HCT116 (cell line): ENCODE measurements at regions not wholly inside any gene's neighbourhood (a gene's known extent, or its start where the extent isn't known, plus 50 kb on each side); places are given as distances from the start of the nearest gene placed in this dataset.

Experiments
- ATAC-seq: fragments of 200-7000 bp; cut with Tn5 transposase; 2 replicates; pipeline ENCODE4 v1.9.1; 2020; ENCODE audit warnings: mild to moderate bottlenecking, moderate library complexity
- BruUV-seq: library from RNA; stranded (reverse); fragments of 400-500 nt; replicated peaks from 2 replicates; lab custom pipeline; 2021; lab: Mats Ljungman, UMichigan
- CTCF ChIA-PET: fragments of 300-600 bp; sonication (Branson Sonifier 250); formaldehyde crosslinking; loops from one replicate; lab custom pipeline; 2021; ENCODE audit warnings: antibody characterized with exemption; lab: Charles Lee
- POLR2A ChIA-PET: fragments of 300-600, 350-600 bp; sonication (Branson Sonifier 250); formaldehyde crosslinking; loops from one replicate; lab custom pipeline; 2021; ENCODE audit warnings: antibody characterized with exemption; lab: Charles Lee
- RAD21 ChIA-PET, 2 experiments: fragments of 300-600 bp; sonication (Branson Sonifier 250); formaldehyde crosslinking; loops; one replicate each; lab custom pipeline; 2023; ENCODE audit warnings: low total read pairs in 2 of 2; ENCODE audit not compliant: uncharacterized antibody in 2 of 2, unreplicated experiment in 2 of 2, low non-redundant PET in 1 of 2; lab: Charles Lee
- DNase-seq: peaks from one replicate; pipeline ENCODE4 v3.0.0-alpha.2; 2010; ENCODE audit warnings: low read depth, low spot score
- H2AFZ ChIP-seq: fragments of 200-600 bp; shearing (Covaris generic), sonication (generic); 2 replicates; pipeline ENCODE4 v1.6.1; 2017; ENCODE audit warnings: low read depth, mixed run types, mixed read lengths, antibody characterized with exemption, low read length; ENCODE audit not compliant: poor library complexity, severe bottlenecking
- H3K27ac ChIP-seq: 2 replicates; pipeline ENCODE4 v1.5.1; 2012; ENCODE audit warnings: low read depth, low read length
- H3K27me3 ChIP-seq: fragments of 200-600 bp; sonication (generic); 2 replicates; pipeline ENCODE4 v1.6.1; 2016; ENCODE audit warnings: mixed run types, low read length, mixed read lengths; ENCODE audit not compliant: insufficient read depth
- H3K36me3 ChIP-seq, 2 experiments: fragments of 200-500 bp in 1 of 2; fragments of 200-600 bp in 1 of 2; sonication (Bioruptor generic) in 1 of 2; sonication (generic) in 1 of 2; 2 replicates each; pipeline versions ENCODE4 v1.5.1 to v1.6.1; 2014 to 2016; ENCODE audit warnings: low read length in 2 of 2, inconsistent platforms in 1 of 2, mixed read lengths in 1 of 2, mixed run types in 1 of 2; ENCODE audit not compliant: insufficient read depth in 2 of 2, control insufficient read depth in 1 of 2
- H3K4me1 ChIP-seq, 2 experiments: fragments of 200-600 bp in 1 of 2; sonication (generic) in 1 of 2; 2 replicates each; pipeline versions ENCODE4 v1.5.1 to v1.6.1; 2012 to 2017; ENCODE audit warnings: low read length in 2 of 2, inconsistent platforms in 1 of 2, mild to moderate bottlenecking in 1 of 2, mixed read lengths in 1 of 2, mixed run types in 1 of 2, moderate library complexity in 1 of 2; ENCODE audit not compliant: insufficient read depth in 2 of 2, control insufficient read depth in 1 of 2
- H3K4me2 ChIP-seq: fragments of 200-600 bp; sonication (generic); 2 replicates; pipeline ENCODE4 v1.6.1; 2017; ENCODE audit warnings: mixed run types, low read length, mixed read lengths
- H3K4me3 ChIP-seq, 2 experiments: fragments of 200-600 bp in 1 of 2; sonication (generic) in 1 of 2; replicated peaks in 1 of 2; 2 replicates each; pipeline ENCODE4 v1.5.1; 2011 to 2016; ENCODE audit warnings: low read length in 2 of 2, control low read depth in 1 of 2, low read depth in 1 of 2, mild to moderate bottlenecking in 1 of 2, mixed read lengths in 1 of 2, mixed run types in 1 of 2
- H3K79me2 ChIP-seq: fragments of 200-600 bp; sonication (generic); 2 replicates; pipeline ENCODE4 v1.6.1; 2017; ENCODE audit warnings: mild to moderate bottlenecking, mixed run types, low read length, moderate library complexity, mixed read lengths; ENCODE audit not compliant: insufficient read depth
- H3K9ac ChIP-seq: fragments of 200-600 bp; sonication (generic); 2 replicates; pipeline ENCODE4 v1.6.1; 2016; ENCODE audit warnings: low read length, mixed read lengths
- H3K9me2 ChIP-seq: fragments of 200-600 bp; sonication (generic), shearing (Covaris generic); 2 replicates; pipeline ENCODE4 v1.6.1; 2017; ENCODE audit warnings: mixed run types, mild to moderate bottlenecking, moderate library complexity; ENCODE audit not compliant: insufficient read depth
- H3K9me3 ChIP-seq, 2 experiments: fragments of 200-500 bp in 1 of 2; fragments of 200-600 bp in 1 of 2; sonication (Bioruptor generic) in 1 of 2; sonication (generic) in 1 of 2; 2 replicates each; pipeline ENCODE4 v1.6.1; 2014 to 2017; ENCODE audit warnings: low read length in 2 of 2, mixed read lengths in 2 of 2, inconsistent platforms in 1 of 2, low read depth in 1 of 2, mild to moderate bottlenecking in 1 of 2, mixed run types in 1 of 2, moderate library complexity in 1 of 2; ENCODE audit not compliant: control insufficient read depth in 1 of 2, insufficient read depth in 1 of 2
- H4K20me1 ChIP-seq: fragments of 200-600 bp; sonication (generic), shearing (Covaris generic); 2 replicates; pipeline ENCODE4 v1.6.1; 2017; ENCODE audit warnings: mixed run types, mild to moderate bottlenecking, moderate library complexity; ENCODE audit not compliant: insufficient read depth
- CTCF ChIP-seq, 3 experiments: fragments of 200-600 bp in 1 of 3; sonication (generic) in 1 of 3; IDR thresholded peaks in 2 of 3; conservative IDR thresholded peaks in 1 of 3; 2 replicates each; pipeline ENCODE4 v1.5.1; 2012 to 2017; ENCODE audit warnings: low read depth in 2 of 3, low read length in 2 of 3, antibody characterized with exemption in 1 of 3, borderline replicate concordance in 1 of 3, control low read depth in 1 of 3, mild to moderate bottlenecking in 1 of 3, mixed read lengths in 1 of 3, mixed run types in 1 of 3, moderate library complexity in 1 of 3; ENCODE audit not compliant: insufficient read depth in 1 of 3
- EZH2 ChIP-seq: fragments of 200-600 bp; sonication (generic); IDR thresholded peaks from 2 replicates; pipeline ENCODE4 v1.6.1; 2017; ENCODE audit warnings: antibody characterized with exemption, mixed run types
- FOSL1 ChIP-seq: IDR thresholded peaks from 2 replicates; pipeline ENCODE4 v1.6.1; 2012; ENCODE audit warnings: low read depth
- RAD21 ChIP-seq: IDR thresholded peaks from 2 replicates; pipeline ENCODE4 v1.6.1; 2012; ENCODE audit warnings: low read depth, mild to moderate bottlenecking
- SIN3A ChIP-seq: IDR thresholded peaks from 2 replicates; pipeline ENCODE4 v1.6.1; 2012; ENCODE audit warnings: low read depth
- ZNF274 ChIP-seq: fragments of 200-500 bp; sonication (Bioruptor generic); IDR thresholded peaks from 2 replicates; pipeline ENCODE4 v1.6.1; 2014; ENCODE audit warnings: mild to moderate bottlenecking, low read depth, low read length, inconsistent platforms
- intact Hi-C: fragments of 100-400 bp; cut with micrococcal nuclease; formaldehyde crosslinking; loops from 2 replicates; pipeline ENCODE4 v1.10.0; 2022

GRCh38 chr5:175789670-175790069 lies 81.7 kb upstream of the CPLX2 start:
- Histone ChIP-seq H3K4me3 (no peak overlapping the region), H3K9ac (no peak overlapping the region), H4K20me1 (no peaks in the 10 kb centered on the region), H2AFZ (no peak overlapping the region), H3K27me3 (0 out of 2 replicates have a peak, but pooled peaks cover 5% of the 10 kb centered on the region), H3K27ac (no peak overlapping the region), H3K36me3 (no peaks in the 10 kb centered on the region), H3K4me1 (no peaks in the 10 kb centered on the region), H3K4me2 (no peak overlapping the region), H3K9me3 (no peaks in the 10 kb centered on the region), H3K9me2 (no peaks in the 10 kb centered on the region), H3K79me2 (no peaks in the 10 kb centered on the region)
- TF ChIP-seq CTCF (IDR thresholded peaks at IDR 0.05 in 2 of 3, conservative IDR thresholded peaks at IDR 0.05 in 1 of 3; ENCODE audit: borderline replicate concordance in 1 of 3, insufficient read depth in 1 of 3, low read depth in 2 of 3, low read length in 2 of 3): peak in 1 of 3 experiments; percentile 12; a peak in 1 of 6 replicates
- no peak; the same call in 1 of the 2 replicates for TF ChIP-seq RAD21
- no peak for TF ChIP-seq EZH2
- ATAC-seq (0 out of 2 replicates have a peak, but pooled peaks have one; percentile 32), DNase-seq (no peak)
- intact Hi-C loops: no loop called here
- CTCF ChIA-PET: no interaction called here
- POLR2A ChIA-PET: no interaction called here
- no TSS peak for BruUV-seq
- RAD21 ChIA-PET: no interaction called here

GRCh38 chr5:175790796-175791195 lies 80.6 kb upstream of the CPLX2 start:
- POLR2A ChIA-PET: no interaction called here
- Histone ChIP-seq H2AFZ (no peak overlapping the region), H3K4me1 (no peaks in the 10 kb centered on the region), H3K27ac (no peak overlapping the region), H3K4me3 (no peak overlapping the region), H3K36me3 (no peaks in the 10 kb centered on the region), H3K9ac (no peak overlapping the region), H3K9me2 (no peaks in the 10 kb centered on the region), H3K9me3 (no peaks in the 10 kb centered on the region), H4K20me1 (no peaks in the 10 kb centered on the region), H3K27me3 (0 out of 2 replicates have a peak, but pooled peaks cover 2% of the 10 kb centered on the region), H3K4me2 (no peak overlapping the region), H3K79me2 (no peaks in the 10 kb centered on the region)
- TF ChIP-seq RAD21: no peak
- TF ChIP-seq ZNF274: no peak
- no peak for TF ChIP-seq FOSL1
- TF ChIP-seq SIN3A: no peak
- CTCF ChIA-PET: no interaction called here
- RAD21 ChIA-PET: no interaction called here
- BruUV-seq: no TSS peak
- intact Hi-C loops: no loop called here
- ATAC-seq (no peak), DNase-seq (no peak)
